Activated T-cell treated with anti-CD3 and anti-CD28 coated beads, Interleukin-2, amount 50 U/mL, for 1 hour (primary cell): ENCODE measurements at regions not wholly inside any gene's neighbourhood (a gene's known extent, or its start where the extent isn't known, plus 50 kb on each side); places are given as distances from the start of the nearest gene placed in this dataset.

Experiments
- DNase-seq: peaks from one replicate; pipeline ENCODE4 v3.0.0-alpha.2; 2020

DNA sequence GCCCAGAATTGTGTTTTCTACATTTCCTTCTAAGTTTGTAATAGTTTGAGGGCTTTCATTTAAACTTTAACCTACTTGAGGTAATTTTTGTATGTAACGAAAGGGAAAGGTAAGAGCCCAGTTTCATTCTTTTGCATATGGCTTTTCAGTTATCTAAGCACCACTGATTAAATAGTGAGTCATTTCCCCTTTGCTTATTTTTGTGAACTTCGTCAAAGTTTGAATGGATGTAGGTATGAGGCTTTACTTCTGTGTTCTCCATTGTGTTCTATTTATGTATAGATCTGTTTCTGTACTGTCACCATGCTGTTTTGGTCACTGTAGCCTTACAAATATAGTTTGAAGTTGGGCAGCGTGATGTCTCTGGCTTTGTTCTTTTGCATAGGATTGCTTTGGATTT, 944.8 kb upstream of the CNTNAP5 start:
- DNase-seq, result no peak

DNA sequence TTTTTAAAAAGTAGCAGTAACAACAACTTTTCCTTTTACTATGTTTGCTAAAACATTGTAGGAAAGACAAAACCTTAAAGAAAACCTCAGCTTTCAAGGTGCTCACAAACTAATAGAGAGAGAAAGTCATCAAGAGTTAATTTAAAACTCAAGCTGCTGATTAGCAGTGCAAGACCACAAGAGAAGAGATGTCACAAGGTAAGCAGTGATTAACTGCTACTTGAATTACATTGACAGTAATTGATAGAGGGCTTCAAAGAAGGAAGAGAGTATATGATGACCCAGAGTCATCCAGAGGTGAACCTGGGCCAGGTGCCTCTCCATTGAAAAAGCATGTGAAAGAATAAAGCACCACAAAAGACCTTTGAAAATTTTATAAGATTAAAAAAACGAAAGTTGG, 939.6 kb upstream of the CNTNAP5 start:
- no peak for DNase-seq

DNA sequence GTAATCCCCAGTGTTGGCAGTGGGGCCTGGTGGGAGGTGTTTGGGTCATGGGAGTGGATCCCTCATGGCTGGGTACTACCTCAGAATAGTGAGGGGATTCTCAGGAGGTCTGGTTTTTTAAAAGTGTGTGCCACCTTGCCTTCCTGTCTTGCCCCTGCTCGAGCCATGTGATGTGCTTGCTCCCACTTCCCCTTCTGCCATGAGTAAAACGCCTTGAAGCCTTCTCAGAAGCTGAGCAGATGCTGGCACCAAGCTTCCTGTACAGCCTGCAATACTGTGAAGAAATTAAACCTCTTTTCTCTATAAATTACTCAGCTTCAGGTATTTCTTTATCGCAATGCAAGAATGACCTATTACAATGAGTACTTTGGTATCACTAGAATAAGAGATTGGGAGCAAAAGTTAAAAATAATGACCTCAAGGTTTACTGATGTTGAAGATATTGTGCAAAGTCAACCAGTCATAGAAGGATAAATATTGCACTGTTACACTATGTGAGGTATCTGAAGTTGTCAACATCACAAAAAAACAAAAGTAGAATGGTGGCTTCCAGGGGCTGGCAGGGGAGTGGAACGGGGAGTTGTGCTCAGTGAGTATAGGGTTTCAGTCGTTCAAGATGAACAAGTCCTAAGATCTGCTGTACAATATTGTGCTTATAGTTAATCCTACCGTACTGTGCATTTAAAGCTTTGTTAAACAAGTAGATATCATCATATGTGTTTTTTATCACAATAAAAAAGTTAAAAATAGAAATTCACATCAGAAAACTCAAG, 938.3 kb upstream of the CNTNAP5 start:
- DNase-seq, result no peak

DNA sequence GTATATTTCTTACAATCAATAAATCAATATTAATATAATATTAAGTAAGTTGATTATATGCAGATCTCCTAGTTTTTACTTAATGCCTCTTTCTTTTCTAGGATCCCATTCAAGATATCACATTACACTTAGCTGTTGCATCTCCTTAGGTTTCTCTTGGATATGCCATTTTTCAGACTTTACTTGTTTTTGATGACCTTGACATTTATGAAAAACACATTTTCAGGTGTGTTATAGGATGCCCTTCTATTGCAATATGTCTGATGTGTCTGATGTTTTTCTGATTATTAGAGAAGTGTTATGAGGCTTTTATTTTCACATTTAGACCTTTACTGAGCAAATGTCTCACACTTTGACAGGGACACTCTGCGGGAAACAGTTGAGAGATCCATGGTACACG, 933.6 kb upstream of the CNTNAP5 start:
- no peak for DNase-seq

DNA sequence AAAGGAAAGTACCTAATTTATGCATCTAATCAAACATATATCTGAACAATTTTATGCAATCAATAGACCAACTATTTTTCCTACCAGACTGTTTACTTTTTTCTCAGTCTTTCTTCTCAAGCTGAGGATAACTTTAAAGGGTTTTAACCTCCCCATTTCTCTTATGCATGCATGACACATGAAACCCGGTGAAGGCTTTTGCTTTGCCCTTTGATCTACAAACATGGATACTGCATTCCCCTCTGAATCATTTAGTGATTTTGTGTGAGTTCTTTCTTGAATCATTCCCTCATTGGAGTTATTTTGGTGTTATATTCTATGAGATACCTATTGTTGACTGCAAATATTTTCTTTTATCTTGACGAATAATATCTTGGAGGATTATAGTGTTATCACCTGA, 931.9 kb upstream of the CNTNAP5 start:
- DNase-seq, result no peak

DNA sequence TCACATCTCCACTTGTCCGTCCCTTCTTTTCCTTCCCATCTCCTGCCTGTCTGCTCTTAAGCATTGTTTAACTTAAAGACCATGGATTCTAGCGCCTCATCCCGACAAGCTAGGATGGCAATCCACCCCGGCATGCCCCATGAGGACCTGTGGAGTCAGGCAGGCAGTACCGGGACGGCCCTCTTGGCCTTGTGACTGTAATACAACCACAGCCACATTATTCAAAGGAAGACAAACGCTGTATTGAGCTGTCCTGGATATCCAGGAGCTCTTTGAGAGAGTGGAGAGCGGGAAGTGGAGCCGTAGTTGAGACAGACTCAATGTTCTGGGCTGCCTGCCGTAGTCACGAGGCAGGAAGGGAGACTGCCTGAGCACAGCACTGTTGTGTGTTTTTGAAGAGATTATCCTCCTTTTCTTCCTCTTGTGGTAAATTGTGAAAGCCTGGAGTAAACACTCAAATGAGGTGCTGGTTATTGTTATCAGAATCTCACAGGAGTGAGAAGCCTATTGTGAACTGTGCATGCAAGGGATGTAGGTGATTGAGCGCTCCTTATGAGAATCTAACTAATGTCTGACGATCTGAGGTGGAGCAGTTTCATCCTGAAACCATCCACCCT, 929.8 kb upstream of the CNTNAP5 start:
- no peak for DNase-seq

DNA sequence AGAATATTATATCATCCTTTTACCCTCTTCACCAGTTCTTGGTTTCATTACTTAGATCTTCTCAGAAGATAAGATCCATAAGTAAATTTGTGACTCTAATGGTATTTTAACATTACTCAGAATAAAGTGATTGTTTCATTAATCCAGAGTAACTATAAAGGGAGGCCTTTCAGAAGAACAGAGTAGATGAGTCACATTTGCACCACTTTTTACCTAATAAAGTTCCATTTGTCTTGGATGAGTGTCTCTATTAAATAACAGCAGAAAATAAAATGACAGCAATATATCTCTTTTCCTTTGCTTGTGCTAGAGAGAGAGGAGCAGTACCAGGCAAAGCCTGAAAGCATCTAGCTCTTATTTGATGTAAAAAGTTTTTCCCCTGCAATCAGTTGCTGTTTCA, 926.5 kb upstream of the CNTNAP5 start:
- DNase-seq, result no peak

DNA sequence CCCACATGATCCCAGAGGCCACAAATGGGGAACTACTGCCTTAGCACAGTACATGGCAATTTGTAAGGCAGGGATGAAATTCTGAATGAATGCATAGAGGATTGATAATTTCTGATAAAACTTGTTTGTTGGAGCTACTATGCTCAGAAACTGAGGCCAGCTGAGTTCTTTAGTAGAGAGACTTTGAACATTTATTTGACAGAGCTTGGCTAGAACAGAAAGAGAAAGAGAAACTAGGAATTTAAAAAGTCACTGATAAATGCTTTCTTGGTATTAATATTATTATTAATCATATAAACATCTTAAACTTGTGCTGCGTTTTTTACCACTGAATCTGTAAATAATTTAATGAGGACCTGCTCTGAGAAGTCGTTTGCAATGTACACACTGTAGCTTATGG, 923.7 kb upstream of the CNTNAP5 start:
- DNase-seq, result no peak

DNA sequence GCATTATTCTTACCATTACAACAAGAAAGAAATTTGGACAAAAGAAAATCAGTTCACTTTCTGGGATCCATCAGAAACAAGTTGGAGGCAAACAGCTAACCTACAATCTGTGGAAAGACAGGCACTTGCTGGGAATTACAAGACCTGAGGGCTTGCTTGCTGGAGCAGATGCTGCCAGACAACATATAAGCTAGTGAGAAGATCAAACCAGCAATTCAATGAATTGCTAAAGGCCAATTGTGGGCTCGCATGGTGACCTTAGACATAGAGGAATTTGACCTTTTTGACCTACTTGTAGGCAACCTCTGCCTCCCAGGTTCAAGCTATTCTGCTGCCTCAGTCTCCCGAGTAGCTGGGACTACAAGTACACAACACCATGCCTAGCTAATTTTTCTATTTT, 921.2 kb upstream of the CNTNAP5 start:
- DNase-seq, result no peak

DNA sequence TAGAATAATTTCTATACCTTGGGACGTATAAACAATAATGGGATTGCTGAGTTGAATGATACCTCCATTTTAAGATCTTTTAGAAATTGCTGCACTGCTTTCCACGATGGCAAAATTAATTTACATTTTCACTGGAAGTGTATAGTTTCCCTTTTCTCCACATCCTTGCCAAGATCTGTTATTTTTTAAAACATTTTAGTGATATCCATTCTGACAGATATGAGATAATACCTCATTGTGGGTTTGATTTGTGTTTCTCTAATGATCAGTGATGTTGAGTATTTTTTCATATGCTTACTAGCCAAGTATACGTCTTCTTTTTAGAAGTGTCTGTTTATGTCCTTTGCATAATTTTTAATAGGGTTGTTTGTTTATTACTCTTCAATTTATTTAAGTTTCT, 908.5 kb upstream of the CNTNAP5 start:
- DNase-seq, result no peak

DNA sequence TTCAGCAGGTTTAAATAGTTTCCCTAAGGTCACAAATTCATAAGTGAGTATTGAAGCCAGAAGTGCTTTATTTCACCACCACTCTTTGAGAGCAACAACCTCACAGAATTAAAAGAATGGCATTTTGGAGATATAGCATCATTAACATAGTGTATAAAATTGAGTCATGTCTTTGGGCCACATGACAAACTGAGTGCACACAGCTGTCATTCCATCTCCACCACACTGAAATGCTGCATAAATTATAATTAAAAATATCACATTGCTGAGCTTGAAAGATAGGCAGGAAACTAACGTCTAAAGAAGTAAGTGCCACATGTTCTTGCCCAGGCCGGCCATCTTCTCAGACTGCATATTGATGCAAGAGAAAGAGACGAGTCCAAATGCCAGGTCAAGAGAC, 897.9 kb upstream of the CNTNAP5 start:
- DNase-seq, result no peak

DNA sequence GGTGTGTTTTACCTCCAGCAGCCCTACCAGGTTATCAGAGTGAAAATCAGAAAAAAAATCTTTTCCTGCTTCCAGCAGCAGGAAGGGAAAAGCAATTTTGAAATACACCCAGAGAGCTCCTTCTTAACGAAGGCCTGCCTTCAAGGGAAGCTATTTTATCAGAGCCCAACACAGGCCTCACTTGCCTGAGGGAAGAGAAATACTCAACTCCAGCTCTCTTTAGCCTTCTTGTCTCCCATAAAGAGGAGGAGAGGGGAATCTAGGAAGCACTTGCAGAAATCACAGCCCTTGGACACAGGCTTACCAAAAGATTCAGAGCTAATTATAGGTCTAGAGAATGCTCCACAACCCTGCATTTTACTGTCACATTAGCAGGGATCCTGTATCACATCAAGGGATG, 896.1 kb upstream of the CNTNAP5 start:
- no peak for DNase-seq

DNA sequence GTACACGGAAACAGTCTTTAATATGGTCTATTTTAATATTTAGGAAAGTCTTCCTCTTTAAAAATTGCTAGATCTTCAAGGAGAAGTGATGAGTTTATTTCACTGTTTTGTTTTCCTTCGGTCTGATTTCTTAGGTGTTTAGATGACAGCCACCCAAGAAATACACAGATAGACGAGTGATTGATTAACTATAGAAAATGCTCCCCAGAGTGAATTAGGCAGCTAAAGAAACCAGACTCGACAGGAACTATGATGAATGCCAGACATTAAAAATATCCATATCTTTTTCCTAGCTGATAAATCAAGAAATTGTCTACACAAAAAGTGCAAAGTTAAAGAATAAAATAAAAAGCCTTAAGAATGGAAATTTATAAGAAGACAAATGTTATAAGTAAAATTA, 888.7 kb upstream of the CNTNAP5 start:
- DNase-seq, result no peak

DNA sequence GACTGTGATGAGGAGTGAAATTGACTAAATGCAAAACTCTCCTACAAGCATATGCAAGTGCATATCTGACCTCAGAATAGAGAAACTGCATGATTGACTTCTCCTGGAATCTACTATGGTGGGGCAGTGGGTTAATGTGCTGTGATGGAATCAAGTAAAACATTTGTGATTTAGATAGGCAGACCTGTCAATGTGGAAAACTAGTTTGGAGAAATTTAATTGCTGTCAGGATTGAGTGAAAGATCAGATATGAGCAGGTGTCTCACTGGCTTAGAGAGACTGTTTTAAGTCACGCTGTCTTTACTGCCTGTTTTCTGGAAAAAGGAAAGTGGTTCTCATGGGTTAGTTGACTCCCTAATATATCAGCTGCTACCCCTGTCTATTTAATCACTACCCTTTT, 881.0 kb upstream of the CNTNAP5 start:
- no peak for DNase-seq

DNA sequence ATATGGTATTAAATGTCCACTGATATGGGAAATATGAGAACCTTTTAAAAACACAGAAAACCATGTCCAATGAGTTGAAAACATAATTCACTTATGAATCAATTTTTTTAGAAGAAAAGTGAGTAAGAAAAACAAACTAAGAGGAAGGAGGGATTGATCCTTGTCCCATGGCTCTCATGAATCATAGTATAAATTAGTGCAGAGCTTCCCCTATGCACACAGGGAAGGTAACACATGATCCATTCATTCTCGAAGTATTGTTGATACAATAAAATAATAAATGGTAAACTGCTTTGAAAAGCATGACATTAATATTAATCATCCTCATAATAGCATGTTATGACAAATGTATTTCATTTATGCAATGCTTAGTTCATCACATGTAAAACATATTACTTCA, 872.0 kb upstream of the CNTNAP5 start:
- no peak for DNase-seq

DNA sequence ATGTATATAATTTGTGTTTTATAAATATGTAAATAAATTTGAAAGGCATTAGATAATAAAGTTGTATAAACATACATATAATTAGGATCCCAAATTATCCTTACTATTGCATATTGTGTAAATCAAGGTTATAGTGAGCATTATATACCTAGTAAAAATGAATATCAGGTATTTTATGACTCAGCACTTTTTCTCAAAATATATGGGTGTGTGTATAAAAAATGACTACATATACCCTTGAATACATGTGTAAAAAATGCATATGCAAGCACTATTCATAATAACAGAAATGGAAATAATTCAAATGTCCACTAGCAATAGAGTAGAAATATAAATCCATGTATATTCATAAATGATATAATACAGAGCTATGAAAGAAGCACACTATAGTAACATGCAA, 870.9 kb upstream of the CNTNAP5 start:
- no peak for DNase-seq

DNA sequence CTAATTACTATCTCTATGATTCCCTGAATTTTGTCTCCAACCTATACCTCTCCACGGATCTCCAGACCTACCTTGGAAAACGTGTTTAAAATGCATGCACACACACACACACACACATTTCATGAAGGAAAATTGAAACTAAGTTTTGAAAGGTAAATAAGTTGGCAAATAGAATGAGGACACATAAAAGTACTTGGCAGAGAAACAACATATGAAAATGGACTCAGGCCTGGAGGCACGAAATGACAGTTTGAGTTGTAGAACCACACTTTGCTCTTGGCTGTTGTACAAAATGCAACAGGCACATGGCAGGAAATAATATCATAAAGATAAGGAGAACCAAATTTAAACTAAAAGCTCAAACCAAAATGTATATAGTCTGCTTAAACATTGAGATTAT, 868.1 kb upstream of the CNTNAP5 start:
- no peak for DNase-seq

DNA sequence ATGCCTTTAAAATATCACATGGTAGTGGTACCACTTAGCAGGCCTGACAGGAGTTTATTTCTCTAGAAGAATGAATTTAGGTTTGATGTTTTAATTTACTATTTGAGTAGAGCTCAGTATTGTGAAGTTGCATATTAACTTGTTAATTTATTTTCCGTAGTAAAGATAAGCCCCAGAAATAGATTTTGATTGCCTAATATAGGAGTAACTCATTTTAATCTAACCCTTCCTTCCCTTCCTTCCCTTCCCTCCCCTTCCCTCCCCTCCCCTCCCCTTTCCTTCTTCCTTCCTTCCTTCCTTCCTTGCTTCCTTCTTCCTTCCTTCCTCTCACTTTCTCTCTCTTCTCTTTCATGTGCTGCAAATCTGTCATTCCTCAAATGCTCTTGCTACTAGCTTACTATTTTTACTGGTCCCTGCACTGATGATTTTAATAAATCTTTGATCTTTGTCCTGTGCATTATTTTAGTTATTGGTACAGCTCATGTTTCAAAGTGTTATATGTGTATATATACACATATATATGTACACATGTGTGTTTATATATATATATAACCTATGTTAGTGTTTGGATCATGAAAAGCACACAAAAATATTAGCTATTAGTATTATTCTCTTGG, 862.6 kb upstream of the CNTNAP5 start:
- no peak for DNase-seq

DNA sequence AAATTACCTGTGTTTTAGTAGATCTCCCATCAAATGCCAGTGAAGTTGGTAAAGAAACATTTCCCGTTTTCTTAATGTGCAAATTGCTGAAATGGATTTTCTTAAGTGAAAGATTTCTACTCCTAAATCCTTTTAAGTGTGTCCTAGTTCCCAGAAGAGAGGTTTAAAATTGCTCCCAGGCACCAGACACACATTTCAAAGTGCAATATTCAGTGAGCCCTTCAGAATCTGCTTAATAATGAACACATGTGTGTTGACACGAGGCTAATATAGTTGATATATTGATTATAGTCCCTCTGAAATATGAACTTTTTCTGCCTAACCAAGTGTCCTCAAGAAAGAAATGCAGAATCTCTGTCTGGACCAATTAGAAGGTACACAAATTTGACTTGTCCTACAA, 861.7 kb upstream of the CNTNAP5 start:
- no peak for DNase-seq

DNA sequence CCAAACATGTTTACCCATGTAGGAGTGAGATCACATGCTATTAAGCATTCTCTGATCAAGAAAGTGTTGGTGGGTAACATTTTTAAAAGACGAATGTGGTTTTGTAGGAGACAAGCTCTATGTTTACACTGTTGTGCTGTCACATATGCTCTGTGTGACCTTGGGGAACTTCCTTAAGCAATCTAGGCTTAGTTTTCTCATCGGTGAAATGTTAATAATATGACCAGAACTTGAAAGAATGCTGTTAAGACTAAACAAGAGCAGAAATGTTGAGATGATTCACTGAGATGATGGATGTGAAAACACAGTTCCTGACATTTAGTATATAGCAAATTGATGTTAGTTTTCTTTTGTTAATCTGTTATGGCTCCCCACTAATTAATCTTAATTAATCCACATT, 860.9 kb upstream of the CNTNAP5 start:
- DNase-seq, result no peak

DNA sequence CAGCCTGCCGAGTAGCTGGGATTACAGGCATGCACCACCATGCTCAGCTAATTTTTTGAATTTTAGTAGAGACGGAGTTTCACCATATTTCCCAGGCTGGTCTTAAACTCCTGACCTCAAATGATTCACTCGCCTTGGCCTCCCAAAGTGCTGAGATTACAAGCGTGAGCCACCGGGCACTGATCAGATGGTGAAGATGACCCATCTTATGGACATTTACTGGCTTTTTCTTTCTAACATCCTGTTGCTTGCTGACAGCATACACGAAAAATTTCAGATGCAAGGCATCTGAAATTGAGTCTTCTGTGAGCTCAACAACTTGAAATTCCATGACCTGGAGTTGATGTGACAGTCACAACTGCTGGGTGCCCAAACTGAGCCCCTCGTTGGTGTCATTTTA, 859.5 kb upstream of the CNTNAP5 start:
- DNase-seq, result no peak

DNA sequence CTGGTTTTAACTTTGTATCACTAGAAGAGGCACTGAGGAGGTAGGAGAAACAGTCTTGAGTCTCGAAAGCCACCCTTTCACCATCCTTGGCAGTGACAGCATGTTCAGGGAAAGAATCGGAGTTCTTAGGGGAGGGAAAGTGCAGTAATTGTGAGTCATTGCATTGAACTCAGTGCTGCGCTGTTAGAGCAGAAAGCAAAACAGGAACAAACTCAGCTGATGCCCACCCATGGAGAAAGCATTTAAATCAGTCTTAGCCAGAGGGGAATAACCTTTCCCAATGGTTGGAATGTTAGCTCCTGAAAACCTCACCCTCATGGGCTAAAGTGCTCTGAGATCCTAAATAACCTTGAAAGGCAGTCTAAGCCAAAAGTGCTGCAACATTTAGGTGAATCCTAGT, 845.6 kb upstream of the CNTNAP5 start:
- no peak for DNase-seq

DNA sequence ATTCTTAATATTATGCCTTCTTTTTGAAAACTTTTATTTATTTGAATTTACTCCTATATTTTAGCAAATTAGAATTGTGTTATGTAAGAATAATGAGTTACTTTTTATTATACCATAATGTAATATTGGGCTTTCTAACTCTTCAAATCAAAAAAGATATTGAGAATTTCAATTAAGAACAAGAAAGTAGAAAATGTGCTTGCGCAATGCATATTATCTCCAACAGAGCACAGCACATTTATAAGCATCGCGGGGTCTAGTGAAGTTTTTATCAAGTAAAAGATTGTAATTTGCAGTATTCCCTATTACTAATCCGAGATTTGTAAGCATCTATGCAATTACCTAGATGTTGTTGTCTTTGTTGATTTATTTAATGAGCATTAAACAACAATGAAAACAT, 829.1 kb upstream of the CNTNAP5 start:
- no peak for DNase-seq

DNA sequence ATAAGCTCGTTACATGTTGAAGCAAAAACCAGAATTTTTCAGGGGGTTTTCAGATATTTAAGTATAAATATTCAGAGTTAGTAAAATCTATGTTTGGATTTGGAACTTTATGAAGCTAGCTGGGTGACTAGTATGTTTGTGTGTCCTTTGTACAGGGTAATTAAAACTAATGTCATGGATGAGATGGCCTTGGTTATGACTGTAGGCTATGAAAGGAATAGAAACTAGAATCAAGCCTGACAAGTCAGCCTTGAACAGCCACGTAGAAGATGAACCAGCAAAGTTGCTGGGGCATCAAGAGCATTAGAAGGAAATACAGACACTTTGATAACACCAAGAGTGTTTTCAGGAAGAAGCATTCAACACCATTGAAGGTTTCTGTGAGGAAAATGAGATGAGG, 825.1 kb upstream of the CNTNAP5 start:
- DNase-seq, result no peak

DNA sequence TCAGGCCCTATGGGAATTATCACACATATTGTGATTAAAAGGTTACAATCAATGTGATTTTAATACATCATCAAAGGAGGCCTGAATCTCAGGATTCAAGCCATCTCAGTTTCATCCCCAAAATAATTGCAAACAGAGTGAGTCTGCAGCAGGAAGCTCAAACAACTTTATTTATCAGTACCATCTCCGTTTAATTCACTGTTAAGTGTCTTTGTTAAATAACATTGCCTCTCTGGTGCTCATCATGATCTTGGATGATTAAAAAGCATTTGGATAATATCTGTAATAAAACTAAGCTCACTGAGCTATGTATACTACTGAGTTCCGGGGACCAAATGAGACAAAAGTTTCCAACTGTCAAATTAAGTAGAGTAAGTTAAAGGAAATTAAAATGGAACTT, 817.8 kb upstream of the CNTNAP5 start:
- no peak for DNase-seq
